HUES6 (cell line): ENCODE measurements at regions not wholly inside any gene's neighbourhood (a gene's known extent, or its start where the extent isn't known, plus 50 kb on each side); places are given as distances from the start of the nearest gene placed in this dataset.

Experiments used
- H3K27ac ChIP-seq: 2 replicates; pipeline ENCODE4 v1.7.0; 2013; ENCODE audit warnings: low read depth, mild to moderate bottlenecking, low read length, inconsistent platforms
- H3K27me3 ChIP-seq: 2 replicates; pipeline ENCODE4 v1.6.1; 2013; ENCODE audit warnings: low read length; ENCODE audit not compliant: control insufficient read depth, insufficient read depth
- H3K36me3 ChIP-seq: 2 replicates; pipeline ENCODE4 v1.6.1; 2013; ENCODE audit warnings: low read length; ENCODE audit not compliant: control insufficient read depth, insufficient read depth
- H3K4me1 ChIP-seq: 2 replicates; pipeline ENCODE4 v1.6.1; 2013; ENCODE audit warnings: low read length; ENCODE audit not compliant: control insufficient read depth, insufficient read depth
- H3K4me3 ChIP-seq: 2 replicates; pipeline ENCODE4 v1.5.1; 2013; ENCODE audit warnings: low read depth, low read length
- H3K9ac ChIP-seq: one replicate; pipeline ENCODE4 v1.6.1; 2013; ENCODE audit warnings: mild to moderate bottlenecking, low read length
- H3K9me3 ChIP-seq: 2 replicates; pipeline ENCODE4 v1.6.1; 2013; ENCODE audit warnings: low read depth, low read length; ENCODE audit not compliant: control insufficient read depth, insufficient read depth

DNA sequence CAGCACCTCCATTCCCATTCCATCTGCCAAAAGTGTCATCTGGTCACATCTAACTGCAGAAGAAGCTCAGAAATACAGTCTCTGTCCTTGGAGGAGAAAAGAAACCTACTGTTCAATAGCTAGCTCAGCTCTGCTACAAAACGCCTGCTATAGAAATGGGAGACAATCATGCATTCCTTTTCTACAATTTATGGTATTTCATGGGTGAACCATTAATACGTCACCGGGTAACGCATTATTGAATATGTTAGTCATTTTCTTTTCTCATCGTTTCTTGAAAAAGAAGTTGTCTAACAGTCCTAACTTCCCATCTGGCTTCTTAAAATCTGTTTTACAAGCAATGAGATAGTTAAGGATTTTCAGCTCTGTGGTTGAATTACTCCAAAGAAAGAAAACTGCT, 496.7 kb upstream of the RBFOX1 start:
- H3K27me3 ChIP-seq: no peaks in the 10 kb centered on the region
- H3K4me3 ChIP-seq: no peak overlapping the region
- no peaks in the 10 kb centered on the region for H3K4me1 ChIP-seq
- no peaks in the 10 kb centered on the region for H3K36me3 ChIP-seq
- no peaks in the 10 kb centered on the region for H3K9me3 ChIP-seq
- no peak overlapping the region for H3K27ac ChIP-seq
- H3K9ac ChIP-seq: no peak overlapping the region

DNA sequence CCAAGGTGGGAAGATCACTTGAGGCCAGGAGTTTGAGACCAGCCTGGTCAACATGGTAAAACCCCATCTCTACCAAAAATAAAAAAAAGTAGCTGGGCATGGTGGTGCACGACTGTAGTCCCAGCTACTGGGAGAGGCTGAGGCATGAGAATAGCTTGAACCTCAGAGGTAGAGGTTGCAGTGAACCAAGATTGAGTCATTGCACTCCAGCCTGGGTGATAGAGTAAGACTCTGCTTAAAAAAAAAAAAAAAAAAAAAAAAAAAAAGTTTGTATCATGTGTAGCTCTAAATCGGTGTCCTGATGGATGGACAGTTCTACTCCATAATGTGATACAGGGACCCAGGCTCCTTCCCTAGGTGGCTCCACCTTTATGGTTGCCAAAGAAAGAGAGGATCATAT, 497.1 kb upstream of the RBFOX1 start:
- no peak overlapping the region for H3K27ac ChIP-seq
- no peak overlapping the region for H3K9ac ChIP-seq
- no peaks in the 10 kb centered on the region for H3K9me3 ChIP-seq
- H3K4me1 ChIP-seq: no peaks in the 10 kb centered on the region
- no peak overlapping the region for H3K4me3 ChIP-seq
- H3K36me3 ChIP-seq: no peaks in the 10 kb centered on the region
- no peaks in the 10 kb centered on the region for H3K27me3 ChIP-seq

- H3K27ac ChIP-seq: no peak overlapping the region
- no peaks in the 10 kb centered on the region for H3K9me3 ChIP-seq
- H3K27me3 ChIP-seq: no peaks in the 10 kb centered on the region
- no peak overlapping the region for H3K9ac ChIP-seq
- no peaks in the 10 kb centered on the region for H3K36me3 ChIP-seq
- H3K4me1 ChIP-seq: no peaks in the 10 kb centered on the region
- H3K4me3 ChIP-seq: no peak overlapping the region
Measured at GRCh38 chr16:6828690-6829089, 504.0 kb upstream of the RBFOX1 start.

GRCh38 chr16:6827931-6828330, 504.7 kb upstream of the RBFOX1 start:
- Histone ChIP-seq H3K27me3 (no peaks in the 10 kb centered on the region), H3K36me3 (no peaks in the 10 kb centered on the region), H3K9ac (no peak overlapping the region)

GRCh38 chr16:6827267-6827666, 505.4 kb upstream of the RBFOX1 start:
- H3K27me3 ChIP-seq: no peaks in the 10 kb centered on the region
- H3K9ac ChIP-seq: no peak overlapping the region
- no peak overlapping the region for H3K27ac ChIP-seq
- no peaks in the 10 kb centered on the region for H3K36me3 ChIP-seq
- H3K4me1 ChIP-seq: no peaks in the 10 kb centered on the region
- H3K4me3 ChIP-seq: no peak overlapping the region
- H3K9me3 ChIP-seq: no peaks in the 10 kb centered on the region

More at GRCh38 chr16:6827931-6828330, 504.7 kb upstream of the RBFOX1 start:
- H3K4me3 ChIP-seq: no peak overlapping the region
- H3K9me3 ChIP-seq: no peaks in the 10 kb centered on the region
- H3K27ac ChIP-seq: no peak overlapping the region
- no peaks in the 10 kb centered on the region for H3K4me1 ChIP-seq

- Histone ChIP-seq H3K4me3 (no peak overlapping the region), H3K9me3 (no peaks in the 10 kb centered on the region), H3K9ac (no peak overlapping the region), H3K27me3 (no peaks in the 10 kb centered on the region), H3K36me3 (no peaks in the 10 kb centered on the region), H3K4me1 (no peaks in the 10 kb centered on the region), H3K27ac (no peak overlapping the region)
Measured at GRCh38 chr16:6822041-6822440, 510.6 kb upstream of the RBFOX1 start.

DNA sequence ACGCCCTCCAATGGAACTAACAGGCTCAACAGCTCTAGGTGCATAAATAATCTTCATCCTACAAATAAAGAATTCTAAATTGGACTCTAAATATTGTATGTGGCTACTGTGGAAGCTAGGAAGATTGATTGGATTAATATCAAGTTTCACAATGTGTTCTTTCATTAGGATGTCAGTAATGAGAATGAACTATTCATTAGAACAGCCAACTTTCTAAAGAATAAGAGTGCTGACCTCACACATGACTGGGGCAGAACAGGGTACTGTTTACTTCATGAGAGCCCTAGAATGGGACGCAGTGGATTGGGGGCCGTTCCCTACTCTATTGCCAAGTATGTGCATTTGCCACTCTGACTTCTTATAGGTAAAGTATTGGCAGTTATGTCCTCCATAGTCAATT, 528.2 kb upstream of the RBFOX1 start:
- no peak overlapping the region for H3K9ac ChIP-seq
- no peak overlapping the region for H3K4me3 ChIP-seq
- no peaks in the 10 kb centered on the region for H3K9me3 ChIP-seq
- H3K27me3 ChIP-seq: no peaks in the 10 kb centered on the region
- H3K27ac ChIP-seq: no peak overlapping the region
- H3K4me1 ChIP-seq: no peaks in the 10 kb centered on the region
- no peaks in the 10 kb centered on the region for H3K36me3 ChIP-seq

GRCh38 chr16:6803176-6803575, 529.5 kb upstream of the RBFOX1 start:
- no peaks in the 10 kb centered on the region for H3K9me3 ChIP-seq
- no peak overlapping the region for H3K9ac ChIP-seq
- no peaks in the 10 kb centered on the region for H3K27me3 ChIP-seq
- no peaks in the 10 kb centered on the region for H3K4me1 ChIP-seq
- no peak overlapping the region for H3K27ac ChIP-seq
- no peak overlapping the region for H3K4me3 ChIP-seq
- no peaks in the 10 kb centered on the region for H3K36me3 ChIP-seq

DNA sequence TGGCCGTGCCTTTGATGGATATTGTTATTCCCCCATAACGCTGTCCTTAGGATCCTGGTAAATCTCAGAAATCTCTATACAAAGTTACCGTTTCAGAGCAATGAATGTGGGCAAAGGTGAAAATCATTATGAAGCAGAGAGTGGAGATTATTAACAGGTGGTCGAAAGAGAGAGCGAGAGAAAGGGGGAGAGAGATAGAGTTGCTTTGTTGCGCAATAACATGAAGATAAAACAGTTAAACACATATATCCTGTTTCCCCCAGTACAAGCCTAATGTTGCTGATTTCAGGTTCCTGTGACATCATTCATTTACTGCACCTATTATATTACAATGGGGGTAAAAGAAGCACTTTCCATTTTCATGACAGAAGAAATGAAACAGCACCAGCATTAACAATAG, 535.4 kb upstream of the RBFOX1 start:
- Histone ChIP-seq H3K9ac (no peak overlapping the region), H3K27me3 (no peaks in the 10 kb centered on the region), H3K4me1 (peaks cover 4% of the 10 kb centered on the region; the same call in 1 of the 2 replicates), H3K36me3 (no peaks in the 10 kb centered on the region), H3K9me3 (peaks cover 5% of the 10 kb centered on the region; the same call in 1 of the 2 replicates), H3K4me3 (no peak overlapping the region), H3K27ac (no peak overlapping the region)

- no peak overlapping the region for H3K27ac ChIP-seq
Measured at GRCh38 chr16:6777624-6778023, 555.0 kb upstream of the RBFOX1 start.

DNA sequence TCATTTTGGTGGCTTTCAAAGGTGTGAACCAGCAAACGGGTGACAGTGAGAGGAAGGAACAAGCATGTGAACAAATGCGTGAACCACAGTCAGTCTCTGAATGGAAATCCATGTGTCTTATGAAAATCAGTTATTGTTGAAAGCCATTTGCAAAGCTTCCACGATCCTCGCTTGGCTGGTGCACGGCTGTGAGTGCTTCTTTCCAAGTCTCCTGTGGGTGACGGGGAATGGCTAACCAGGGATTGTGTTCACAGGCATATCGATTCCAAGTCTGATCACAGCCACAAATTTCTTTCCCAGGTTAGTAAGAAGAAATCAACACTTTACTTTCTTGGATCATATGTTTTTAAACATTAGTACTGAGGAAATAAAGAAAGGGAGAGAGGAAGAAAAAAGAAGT, 556.9 kb upstream of the RBFOX1 start:
- Histone ChIP-seq H3K4me3 (no peak overlapping the region), H3K36me3 (no peaks in the 10 kb centered on the region), H3K9ac (no peak overlapping the region), H3K27ac (no peak overlapping the region), H3K27me3 (no peaks in the 10 kb centered on the region), H3K9me3 (no peaks in the 10 kb centered on the region), H3K4me1 (no peaks in the 10 kb centered on the region)

More at GRCh38 chr16:6777624-6778023, 555.0 kb upstream of the RBFOX1 start:
- Histone ChIP-seq H3K36me3 (no peaks in the 10 kb centered on the region), H3K9ac (no peak overlapping the region), H3K4me3 (no peak overlapping the region), H3K9me3 (no peaks in the 10 kb centered on the region), H3K4me1 (no peaks in the 10 kb centered on the region), H3K27me3 (no peaks in the 10 kb centered on the region)

- H3K27me3 ChIP-seq: no peaks in the 10 kb centered on the region
- H3K36me3 ChIP-seq: no peaks in the 10 kb centered on the region
- no peaks in the 10 kb centered on the region for H3K9me3 ChIP-seq
- no peak overlapping the region for H3K4me3 ChIP-seq
- no peaks in the 10 kb centered on the region for H3K4me1 ChIP-seq
- no peak overlapping the region for H3K27ac ChIP-seq
- no peak overlapping the region for H3K9ac ChIP-seq
Measured at GRCh38 chr16:6771956-6772355, 560.7 kb upstream of the RBFOX1 start.
